Astrocyte (in vitro differentiated cells and primary cell): ENCODE measurements at regions not wholly inside any gene's neighbourhood (a gene's known extent, or its start where the extent isn't known, plus 50 kb on each side); places are given as distances from the start of the nearest gene placed in this dataset.
"Not testable (repeated sequence)": the region's sequence is repeated elsewhere in the genome, so short reads cannot be mapped to it uniquely, and the experiment has no call there.

ENCODE experiments used
- DNase-seq: peaks from one replicate; pipeline ENCODE4 v3.0.0-alpha.2; 2010; ENCODE audit warnings: low read depth
- FAIRE-seq: peaks from 2 replicates; lab custom pipeline; 2011; peaks lifted over from hg19 to GRCh38; lab: Jason Lieb, UNC
- H2AFZ ChIP-seq: 2 replicates; pipeline ENCODE4 v1.6.0; 2012; ENCODE audit warnings: low read depth, low read length, inconsistent platforms
- H3K27ac ChIP-seq: 2 replicates; pipeline ENCODE4 v1.5.1; 2011; ENCODE audit warnings: low read depth, low read length, inconsistent platforms
- H3K27me3 ChIP-seq: 2 replicates; pipeline ENCODE4 v1.6.0; 2011; ENCODE audit warnings: low read length, inconsistent platforms; ENCODE audit not compliant: insufficient read depth
- H3K36me3 ChIP-seq: 2 replicates; pipeline ENCODE4 v1.5.1; 2011; ENCODE audit warnings: low read length, inconsistent platforms; ENCODE audit not compliant: insufficient read depth
- H3K4me1 ChIP-seq: 2 replicates; pipeline ENCODE4 v1.5.1; 2011; ENCODE audit warnings: low read length, inconsistent platforms; ENCODE audit not compliant: insufficient read depth
- H3K4me2 ChIP-seq: 2 replicates; pipeline ENCODE4 v1.6.0; 2012; ENCODE audit warnings: low read length, inconsistent platforms
- H3K4me3 ChIP-seq: 2 replicates; pipeline ENCODE4 v1.5.1; 2011; ENCODE audit warnings: low read depth, mild to moderate bottlenecking, low read length, inconsistent platforms; ENCODE audit not compliant: insufficient read depth
- H3K79me2 ChIP-seq: 2 replicates; pipeline ENCODE4 v1.6.0; 2012; ENCODE audit warnings: mild to moderate bottlenecking, low read length, inconsistent platforms; ENCODE audit not compliant: insufficient read depth
- H3K9ac ChIP-seq: 2 replicates; pipeline ENCODE4 v1.6.0; 2012; ENCODE audit warnings: mild to moderate bottlenecking, low read length, inconsistent platforms
- H3K9me3 ChIP-seq: 2 replicates; pipeline ENCODE4 v1.5.1; 2012; ENCODE audit warnings: low read depth, mild to moderate bottlenecking, low read length, inconsistent platforms; ENCODE audit not compliant: insufficient read depth
- H4K20me1 ChIP-seq: 2 replicates; pipeline ENCODE4 v1.6.0; 2012; ENCODE audit warnings: low read length, inconsistent platforms; ENCODE audit not compliant: insufficient read depth
- H3K27ac Mint-ChIP-seq: one replicate; pipeline ENCODE4 v1.8.0; 2021; ENCODE audit warnings: mild to moderate bottlenecking, mixed read lengths; ENCODE audit not compliant: unreplicated experiment
- H3K27me3 Mint-ChIP-seq: one replicate; pipeline ENCODE4 v1.8.0; 2021; ENCODE audit warnings: low read depth, mixed read lengths; ENCODE audit not compliant: unreplicated experiment
- H3K36me3 Mint-ChIP-seq: one replicate; pipeline ENCODE4 v1.8.0; 2021; ENCODE audit warnings: low read depth, mixed read lengths; ENCODE audit not compliant: unreplicated experiment
- H3K4me1 Mint-ChIP-seq: one replicate; pipeline ENCODE4 v1.8.0; 2021; ENCODE audit warnings: low read depth, mixed read lengths; ENCODE audit not compliant: unreplicated experiment
- H3K4me3 Mint-ChIP-seq: one replicate; pipeline ENCODE4 v1.8.0; 2021; ENCODE audit warnings: mild to moderate bottlenecking, moderate library complexity, mixed read lengths; ENCODE audit not compliant: unreplicated experiment
- H3K9me3 Mint-ChIP-seq: one replicate; pipeline ENCODE4 v1.8.0; 2021; ENCODE audit warnings: mild to moderate bottlenecking, mixed read lengths; ENCODE audit not compliant: unreplicated experiment
- CTCF ChIP-seq: IDR thresholded peaks from 2 replicates; pipeline ENCODE4 v1.5.1; 2011; ENCODE audit warnings: low read depth, mild to moderate bottlenecking, inconsistent platforms, low read length, moderate library complexity; ENCODE audit not compliant: insufficient read depth
- EZH2 ChIP-seq: IDR thresholded peaks from 2 replicates; pipeline ENCODE4 v1.6.1; 2012; ENCODE audit warnings: mild to moderate bottlenecking, low read length, inconsistent platforms; ENCODE audit not compliant: insufficient read depth

GRCh38 chr7:101679653-101680173 lies 50.6 kb upstream of the MYL10 start:
- H3K4me1 Mint-ChIP-seq = peaks cover 17% of the 10 kb centered on the region
- not testable (repeated sequence) for FAIRE-seq, H3K4me3 Mint-ChIP-seq

GRCh38 chr7:101680406-101681145 lies 51.5 kb upstream of the MYL10 start:
- H3K4me3 Mint-ChIP-seq = no peak overlapping the region
- DNase-seq = no peak
- TF ChIP-seq EZH2 (no peak), CTCF (no peak)
- H3K9ac ChIP-seq = no peak overlapping the region
- H3K27ac Mint-ChIP-seq = peak overlapping the region; percentile 86
- peak overlapping the region; percentile 81 for H3K4me2 ChIP-seq
- peaks cover 2% of the 10 kb centered on the region for H3K27me3 ChIP-seq
- H3K9me3 Mint-ChIP-seq = no peaks in the 10 kb centered on the region
- no peaks in the 10 kb centered on the region for H3K9me3 ChIP-seq
- H3K36me3 ChIP-seq = no peaks in the 10 kb centered on the region
- peaks cover 3% of the 10 kb centered on the region for H3K27me3 Mint-ChIP-seq
- H3K79me2 ChIP-seq = no peaks in the 10 kb centered on the region
- no peak for FAIRE-seq
- H2AFZ ChIP-seq = no peak overlapping the region
- no peak overlapping the region for H3K4me3 ChIP-seq
- H3K4me1 Mint-ChIP-seq = peaks cover 17% of the 10 kb centered on the region
- H3K27ac ChIP-seq = peak overlapping the region; percentile 63
- H4K20me1 ChIP-seq = no peaks in the 10 kb centered on the region
- peaks cover 30% of the 10 kb centered on the region for H3K4me1 ChIP-seq
- no peaks in the 10 kb centered on the region for H3K36me3 Mint-ChIP-seq

More at GRCh38 chr7:101679653-101680173, 50.6 kb upstream of the MYL10 start:
- H3K27ac ChIP-seq, H3K9me3 Mint-ChIP-seq, H3K4me2 ChIP-seq, H2AFZ ChIP-seq, H3K27me3 ChIP-seq, H3K27me3 Mint-ChIP-seq, H3K27ac Mint-ChIP-seq, DNase-seq, H3K79me2 ChIP-seq, H3K36me3 ChIP-seq, H4K20me1 ChIP-seq, H3K9me3 ChIP-seq, H3K36me3 Mint-ChIP-seq, H3K4me3 ChIP-seq, H3K9ac ChIP-seq: not testable (repeated sequence)
- H3K4me1 ChIP-seq = peaks cover 30% of the 10 kb centered on the region

- peaks cover 3% of the 10 kb centered on the region for H3K27me3 Mint-ChIP-seq
- Histone ChIP-seq H3K9me3 (no peaks in the 10 kb centered on the region), H3K27me3 (peaks cover 2% of the 10 kb centered on the region), H3K4me1 (peaks cover 30% of the 10 kb centered on the region), H3K4me3 (peak overlapping the region; percentile 25), H3K4me2 (peak overlapping the region; percentile 81), H3K36me3 (no peaks in the 10 kb centered on the region), H3K27ac (peak overlapping the region; percentile 63), H2AFZ (no peak overlapping the region), H4K20me1 (no peaks in the 10 kb centered on the region), H3K79me2 (no peaks in the 10 kb centered on the region), H3K9ac (peak overlapping the region; percentile 61)
- no peak overlapping the region for H3K4me3 Mint-ChIP-seq
- H3K27ac Mint-ChIP-seq = peak overlapping the region; percentile 86
- H3K4me1 Mint-ChIP-seq = peaks cover 17% of the 10 kb centered on the region
- FAIRE-seq (peak; percentile 45), DNase-seq (peak; percentile 85)
- H3K36me3 Mint-ChIP-seq = no peaks in the 10 kb centered on the region
- no peaks in the 10 kb centered on the region for H3K9me3 Mint-ChIP-seq
- no peak for TF ChIP-seq EZH2
- no peak for TF ChIP-seq CTCF
Observed at GRCh38 chr7:101681170-101682007, 52.3 kb upstream of the MYL10 start.
